ENCODE measurements at regions not wholly inside any gene's neighbourhood (a gene's known extent, or its start where the extent isn't known, plus 50 kb on each side); places are given as distances from the start of the nearest gene placed in this dataset.
"Not testable (repeated sequence)": the region's sequence is repeated elsewhere in the genome, so short reads cannot be mapped to it uniquely, and the experiment has no call there.

GRCh38 chr2:52629531-52629930, 1138.1 kb upstream of the CHAC2 start:
- DNase-seq, result no peak

- DNase-seq, result no peak
These were observed 1145.3 kb upstream of the CHAC2 start for GRCh38 chr2:52622266-52622665.

DNA sequence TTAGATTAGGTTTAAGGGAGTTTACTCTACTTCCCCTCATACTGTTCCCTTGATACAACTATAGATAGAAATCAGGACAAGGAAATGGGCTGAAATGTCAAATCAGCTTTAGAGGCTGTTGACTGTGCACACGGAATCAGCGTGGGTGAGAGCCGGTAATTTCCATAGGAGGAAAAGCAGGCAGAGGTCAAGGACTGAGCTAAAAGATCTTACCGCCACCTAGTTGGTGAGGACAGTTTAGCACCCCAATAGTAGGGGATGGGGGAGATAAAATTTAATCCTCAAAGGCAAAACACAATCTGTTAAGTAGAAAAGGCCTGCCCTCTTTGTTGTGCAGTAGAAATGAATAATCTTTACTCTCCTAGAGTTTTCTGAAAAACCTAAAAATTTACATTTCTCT, 1154.5 kb upstream of the CHAC2 start:
- DNase-seq, result no peak

DNA sequence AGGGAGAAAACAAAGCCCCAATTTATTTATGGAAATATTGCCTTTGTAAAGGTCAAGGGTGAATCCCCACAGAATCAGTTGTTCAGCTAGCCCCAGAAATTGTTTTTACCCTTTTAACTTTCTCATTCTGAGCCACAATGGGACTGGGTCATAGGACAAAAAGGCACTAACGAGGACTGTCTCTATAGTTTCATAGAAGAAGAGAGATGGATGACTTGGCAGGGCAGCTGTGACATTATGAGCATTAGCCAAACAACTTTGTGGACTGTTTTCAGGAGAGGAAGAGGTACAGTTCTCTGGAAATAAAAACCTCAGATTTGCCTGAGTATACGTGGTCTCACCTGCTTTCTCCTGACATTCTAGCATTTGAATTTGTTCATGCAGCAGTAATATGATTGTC, 1155.8 kb upstream of the CHAC2 start:
- no peak for DNase-seq

- DNase-seq, result no peak
These were observed 1159.6 kb upstream of the CHAC2 start for GRCh38 chr2:52608030-52608429.

- DNase-seq, result no peak
These were observed 1170.3 kb upstream of the CHAC2 start for GRCh38 chr2:52597346-52597745.

DNA sequence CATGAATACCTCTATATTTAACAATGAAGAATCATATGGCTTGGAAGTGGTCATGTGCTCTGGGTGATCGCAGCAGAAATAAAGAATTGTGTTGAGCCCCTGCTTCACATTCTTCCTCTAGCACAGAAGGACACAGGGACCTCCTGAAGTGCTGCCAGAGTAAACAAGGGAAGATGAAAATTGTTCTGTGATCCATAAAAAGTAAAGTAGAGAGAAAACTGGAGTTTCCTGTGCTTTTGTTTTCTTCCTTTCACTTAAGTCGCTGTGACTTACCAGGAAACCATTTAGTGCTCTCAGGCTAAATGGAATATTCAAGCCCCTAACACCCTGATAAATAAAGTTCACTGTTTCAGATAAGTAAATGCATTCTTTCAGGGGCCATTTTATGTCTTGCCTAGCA, 1173.6 kb upstream of the CHAC2 start:
- DNase-seq, result no peak

GRCh38 chr2:52584071-52584470, 1183.5 kb upstream of the CHAC2 start:
- not testable (repeated sequence) for DNase-seq

GRCh38 chr2:52572469-52572894, 1195.1 kb upstream of the CHAC2 start:
- DNase-seq, result no peak

DNA sequence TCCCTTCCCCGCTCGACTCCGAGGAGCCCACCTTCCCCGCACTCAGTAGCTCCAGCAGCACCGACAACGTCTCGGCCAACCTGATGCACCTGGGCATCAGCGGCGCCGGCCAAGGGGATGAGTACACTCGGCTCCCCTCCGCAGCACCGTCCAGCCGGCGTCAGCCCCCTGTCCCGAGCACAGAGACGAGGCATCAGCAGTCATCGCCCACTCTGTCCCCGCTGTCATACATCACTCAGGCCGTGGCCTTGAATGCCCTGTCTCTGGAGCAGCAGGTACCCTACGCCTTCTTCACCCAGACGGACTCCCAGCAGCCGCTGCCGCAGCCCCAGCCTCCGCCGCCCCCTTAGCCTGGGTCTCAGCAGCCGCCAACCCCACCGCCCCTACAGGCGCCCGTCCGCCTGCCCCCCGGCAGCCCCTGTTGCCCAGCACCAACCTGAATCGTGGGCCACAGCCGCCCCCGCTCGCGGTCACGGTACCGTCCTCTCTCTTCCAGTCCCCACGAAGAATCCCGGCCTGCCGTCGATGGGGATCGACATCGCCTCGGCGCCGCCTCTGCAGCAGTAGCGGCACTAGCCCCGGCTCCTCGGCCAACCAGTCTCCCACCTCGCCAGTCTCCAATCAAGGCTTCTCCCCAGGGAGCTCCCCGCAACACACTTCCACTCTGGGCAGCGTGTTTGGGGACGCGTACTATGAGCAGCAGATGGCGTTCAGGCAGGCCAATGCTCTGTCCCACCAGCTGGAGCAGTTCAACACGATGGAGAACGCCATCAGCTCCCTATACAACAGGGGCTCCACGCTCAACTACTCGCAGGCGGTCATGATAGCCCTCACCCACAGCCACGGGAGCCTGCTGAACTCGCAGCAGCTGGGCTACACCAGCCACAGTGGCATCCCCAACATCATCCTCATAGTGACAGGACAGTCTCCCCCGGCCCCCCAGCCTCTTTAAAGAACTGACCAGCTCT, 1195.9 kb upstream of the CHAC2 start:
- no peak for DNase-seq

GRCh38 chr2:52570716-52571115, 1196.9 kb upstream of the CHAC2 start:
- DNase-seq, result no peak

DNA sequence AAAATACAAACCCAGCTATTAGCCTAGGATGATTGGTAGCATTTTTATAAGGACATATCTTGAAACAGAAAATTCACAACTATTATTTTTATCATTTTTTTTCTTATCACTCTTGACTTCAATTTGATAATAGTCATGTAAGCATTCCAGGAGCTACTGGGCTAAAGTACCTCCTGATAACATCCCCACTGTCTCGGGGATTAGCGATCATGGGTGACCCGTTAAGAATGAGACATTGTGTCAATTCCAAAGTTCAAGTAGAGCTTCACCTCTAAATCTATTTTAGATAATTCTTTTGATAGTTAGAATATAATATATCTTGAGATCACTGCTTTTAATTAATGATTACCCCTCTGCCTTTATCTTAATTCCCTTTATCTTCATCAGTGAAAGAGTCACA, 1204.5 kb upstream of the CHAC2 start:
- DNase-seq, result no peak

DNA sequence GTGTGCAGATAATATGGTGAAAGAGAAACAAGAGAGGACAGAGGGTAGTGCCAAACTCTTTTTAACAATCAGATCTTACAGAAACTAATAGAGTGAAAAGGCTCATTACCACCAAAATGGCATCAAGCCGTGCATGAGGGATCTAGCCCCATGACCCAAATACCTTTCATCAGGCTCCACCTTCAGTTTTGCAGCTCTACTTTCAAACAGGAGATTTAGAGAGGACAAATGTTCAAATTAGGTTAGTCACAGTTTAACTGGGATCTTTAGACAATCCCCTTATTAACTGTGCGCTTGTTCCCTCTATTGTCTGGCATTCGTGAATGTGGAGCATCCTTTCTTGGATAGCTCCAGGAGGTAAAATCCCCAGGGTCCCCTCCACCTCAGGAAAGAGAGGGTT, 1209.3 kb upstream of the CHAC2 start:
- no peak for DNase-seq

DNA sequence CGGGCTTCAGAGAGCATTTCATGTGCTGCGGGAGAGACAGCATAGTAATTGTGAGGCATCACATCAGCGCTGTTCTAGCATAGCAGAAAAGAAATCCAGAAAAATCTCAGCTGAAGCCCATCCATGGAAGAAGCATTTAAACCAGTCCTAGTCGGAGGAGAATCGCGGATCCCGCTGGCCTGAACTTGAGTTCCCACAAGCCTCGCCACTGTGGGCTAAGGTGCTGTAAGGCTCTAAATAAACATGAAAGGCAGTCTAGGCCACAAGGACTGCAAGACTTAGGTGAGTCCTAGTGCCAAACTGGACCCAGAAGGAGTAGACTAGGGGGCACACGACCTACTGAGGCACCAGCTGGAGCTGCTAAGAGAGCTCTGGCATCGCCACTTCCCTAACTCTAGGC, 1225.3 kb upstream of the CHAC2 start:
- no peak for DNase-seq

- DNase-seq, result no peak
These were observed 1228.3 kb upstream of the CHAC2 start for GRCh38 chr2:52539026-52539970.

DNA sequence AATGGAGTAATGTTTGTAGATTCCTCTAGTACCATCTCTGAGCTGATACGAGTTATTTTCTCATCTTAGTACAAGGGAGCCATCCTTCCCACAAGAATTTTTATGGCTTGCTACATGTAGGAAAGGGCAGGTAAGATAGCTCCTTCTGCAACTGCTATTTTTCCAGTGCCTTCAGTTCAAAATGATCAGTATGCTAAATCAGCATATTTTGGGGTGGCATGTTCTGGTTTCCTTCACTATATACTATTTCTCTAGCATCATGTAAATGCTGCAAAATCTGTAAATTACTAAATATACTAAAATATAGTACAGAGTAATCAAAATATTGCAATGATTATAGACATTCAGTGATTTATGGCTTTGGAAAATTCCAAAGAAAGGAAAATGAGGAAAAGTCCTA, 1230.0 kb upstream of the CHAC2 start:
- no peak for DNase-seq

DNA sequence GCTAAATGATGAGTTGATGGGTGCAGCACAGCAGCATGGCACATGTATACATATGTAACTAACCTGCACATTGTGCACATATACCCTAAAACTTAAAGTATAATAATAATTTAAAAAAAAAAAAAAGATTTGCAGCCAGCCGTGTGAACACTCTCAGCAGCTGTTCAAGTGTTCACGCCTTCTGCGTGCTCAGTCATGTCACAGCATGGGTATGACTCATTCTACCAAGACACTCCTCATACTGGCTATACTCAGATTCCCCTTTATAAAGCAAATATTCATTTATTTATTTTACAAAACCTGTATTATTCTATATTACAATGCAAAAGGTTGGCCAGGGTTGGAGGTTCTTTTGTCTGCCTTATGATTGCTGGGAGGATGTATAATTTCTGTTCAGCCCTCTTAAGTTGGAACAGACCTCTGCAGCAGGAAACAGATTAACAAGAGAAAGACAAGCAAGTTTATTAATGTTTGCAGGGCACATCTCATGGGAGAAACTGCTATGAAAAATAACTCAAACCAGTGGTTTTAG, 1230.6 kb upstream of the CHAC2 start:
- DNase-seq, result no peak

DNA sequence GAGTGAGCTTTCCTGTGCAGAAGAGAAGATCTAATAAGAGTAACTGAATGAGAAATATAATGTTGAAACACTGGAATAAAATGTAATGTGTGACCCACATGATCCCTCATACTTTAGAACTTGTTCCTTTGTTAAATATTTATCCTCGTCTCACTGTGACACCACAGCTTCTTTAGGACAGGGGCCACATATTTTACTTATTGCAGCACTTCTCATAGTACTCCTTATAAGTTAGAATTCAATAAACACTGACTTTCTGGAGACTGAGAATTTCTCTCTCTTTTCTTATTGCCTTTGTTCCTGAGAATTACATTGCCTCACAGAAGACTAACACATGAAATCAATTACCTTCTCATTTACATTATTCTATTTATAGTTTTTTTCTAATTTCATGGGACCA, 1234.6 kb upstream of the CHAC2 start:
- no peak for DNase-seq

GRCh38 chr2:52526735-52527134, 1240.9 kb upstream of the CHAC2 start:
- DNase-seq, result no peak

GRCh38 chr2:52520644-52521043, 1247.0 kb upstream of the CHAC2 start:
- no peak for DNase-seq

DNA sequence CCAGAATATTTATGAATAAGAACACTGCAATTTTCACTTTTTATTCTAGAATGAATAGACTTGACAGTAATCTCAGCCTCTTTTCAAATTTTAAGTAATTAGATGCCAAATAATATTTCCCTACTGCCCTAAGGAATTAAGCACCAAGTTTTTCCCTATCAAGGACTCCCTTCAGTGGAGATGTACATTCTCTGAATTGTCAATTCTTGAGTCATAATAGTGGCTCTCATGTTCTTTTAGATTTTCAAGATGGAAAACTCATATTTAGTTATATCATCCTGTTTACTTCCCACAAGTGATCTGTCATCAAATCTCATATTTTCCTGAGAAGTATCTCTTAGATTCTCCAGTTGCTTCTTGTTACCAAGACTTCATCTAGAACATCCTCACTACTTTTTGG, 1248.9 kb upstream of the CHAC2 start:
- no peak for DNase-seq

GRCh38 chr2:52512760-52513159, 1254.8 kb upstream of the CHAC2 start:
- no peak for DNase-seq

DNA sequence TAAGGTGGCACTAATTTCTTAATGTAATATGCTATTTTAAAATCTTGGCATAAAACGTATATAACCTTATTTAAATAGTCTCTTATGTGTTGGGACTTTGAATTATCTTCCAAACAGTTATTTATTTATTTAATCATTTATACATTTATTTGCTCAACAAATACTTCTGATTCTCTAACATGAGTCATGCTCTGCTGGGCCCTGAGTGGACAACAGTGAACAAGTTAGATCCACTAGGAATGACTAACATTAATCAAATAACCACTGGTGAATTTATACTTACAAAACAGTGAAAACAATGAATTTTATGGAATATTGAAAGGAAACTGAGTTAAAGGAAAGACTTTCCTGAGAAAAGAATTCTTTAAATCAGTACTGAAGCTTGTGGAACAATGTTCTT, 1257.2 kb upstream of the CHAC2 start:
- no peak for DNase-seq

- DNase-seq, result no peak
These were observed 1265.1 kb upstream of the CHAC2 start for GRCh38 chr2:52502476-52502860.

Data from bone marrow (tissue), 2 donors.